PC-3 (cell line): ENCODE measurements at regions not wholly inside any gene's neighbourhood (a gene's known extent, or its start where the extent isn't known, plus 50 kb on each side); places are given as distances from the start of the nearest gene placed in this dataset.

Experiments
- ATAC-seq: fragments of 200-7000 bp; cut with Tn5 transposase; 2 replicates; pipeline ENCODE4 v1.9.1; 2020; ENCODE audit warnings: mild to moderate bottlenecking, moderate library complexity
- BruUV-seq: library from RNA; stranded (reverse); fragments of 400-500 nt; replicated peaks from 2 replicates; lab custom pipeline; 2021; lab: Mats Ljungman, UMichigan
- CTCF ChIA-PET: fragments of 300-600 bp; sonication (Branson Sonifier 250); formaldehyde crosslinking; loops from one replicate; lab custom pipeline; 2022; ENCODE audit warnings: antibody characterized with exemption; lab: Charles Lee
- POLR2A ChIA-PET: fragments of 300-600 bp; sonication (Branson Sonifier 250); formaldehyde crosslinking; loops from one replicate; lab custom pipeline; 2022; ENCODE audit warnings: antibody characterized with exemption; ENCODE audit not compliant: unreplicated experiment; lab: Charles Lee
- DNase-seq: peaks from one replicate; pipeline ENCODE4 v3.0.0-alpha.2; 2015
- H2AFZ ChIP-seq: fragments of 300-600 bp; sonication (generic); 2 replicates; pipeline ENCODE4 v1.6.0; 2016; ENCODE audit warnings: antibody characterized with exemption, low read length
- H3F3A ChIP-seq: fragments of 300-600 bp; sonication (generic); one replicate; pipeline ENCODE4 v1.6.0; 2017; ENCODE audit warnings: antibody characterized with exemption, low read length, control low read depth, mild to moderate bottlenecking; ENCODE audit not compliant: unreplicated experiment
- H3K27ac ChIP-seq: fragments of 300-600 bp; sonication (generic); 2 replicates; pipeline ENCODE4 v1.5.1; 2016; ENCODE audit warnings: mild to moderate bottlenecking, low read length
- H3K27me3 ChIP-seq: fragments of 300-600 bp; sonication (generic); 2 replicates; pipeline ENCODE4 v1.6.1; 2016; ENCODE audit warnings: low read length, mixed read lengths
- H3K36me3 ChIP-seq: fragments of 300-600 bp; sonication (generic); 2 replicates; pipeline ENCODE4 v1.6.1; 2016; ENCODE audit warnings: low read depth, mixed run types, low read length, mixed read lengths
- H3K4me1 ChIP-seq: fragments of 300-600 bp; sonication (generic); 2 replicates; pipeline ENCODE4 v1.5.1; 2016; ENCODE audit warnings: low read length; ENCODE audit not compliant: insufficient read depth
- H3K4me2 ChIP-seq: fragments of 300-600 bp; sonication (generic); 2 replicates; pipeline ENCODE4 v1.6.0; 2016; ENCODE audit warnings: low read length
- H3K4me3 ChIP-seq: fragments of 300-600 bp; sonication (generic); 2 replicates; pipeline ENCODE4 v1.5.1; 2016; ENCODE audit warnings: mild to moderate bottlenecking, low read length, mixed read lengths
- H3K79me2 ChIP-seq: fragments of 300-600 bp; sonication (generic); 2 replicates; pipeline ENCODE4 v1.6.1; 2017; ENCODE audit warnings: low read length, mixed read lengths
- H3K9ac ChIP-seq: fragments of 300-600 bp; sonication (generic); 2 replicates; pipeline ENCODE4 v1.6.0; 2016; ENCODE audit warnings: mild to moderate bottlenecking, low read length
- H3K9me2 ChIP-seq: fragments of 300-600 bp; sonication (generic); replicated peaks from 2 replicates; pipeline ENCODE4 v1.6.1; 2016; ENCODE audit warnings: mixed run types, low read length, mixed read lengths
- H3K9me3 ChIP-seq: fragments of 300-600 bp; sonication (generic); 2 replicates; pipeline ENCODE4 v1.6.1; 2016; ENCODE audit warnings: low read length, mixed read lengths
- H4K20me1 ChIP-seq: fragments of 300-600 bp; sonication (generic); 2 replicates; pipeline ENCODE4 v1.6.1; 2016; ENCODE audit warnings: low read length, mixed read lengths
- EZH2 ChIP-seq: fragments of 300-600 bp; sonication (generic); IDR thresholded peaks from one replicate; pipeline ENCODE4 v1.6.1; 2017; ENCODE audit warnings: antibody characterized with exemption, mild to moderate bottlenecking, low read length; ENCODE audit not compliant: unreplicated experiment
- EZH2phosphoT487 ChIP-seq: fragments of 300-600 bp; sonication (generic); IDR thresholded peaks from 2 replicates; pipeline ENCODE4 v1.6.1; 2018; ENCODE audit warnings: mild to moderate bottlenecking, antibody characterized with exemption, low read length, borderline replicate concordance
- intact Hi-C: fragments of 100-400 bp; cut with micrococcal nuclease; formaldehyde crosslinking; loops from 2 replicates; pipeline ENCODE4 v1.9.0; 2023
- TF ChIP-seq, protein P1 (sequence below): fragments of 300-600 bp; sonication (generic); conservative IDR thresholded peaks from 2 replicates; pipeline ENCODE4 v1.5.1; 2017; ENCODE audit warnings: antibody characterized with exemption, low read depth, mild to moderate bottlenecking, low read length

DNA sequence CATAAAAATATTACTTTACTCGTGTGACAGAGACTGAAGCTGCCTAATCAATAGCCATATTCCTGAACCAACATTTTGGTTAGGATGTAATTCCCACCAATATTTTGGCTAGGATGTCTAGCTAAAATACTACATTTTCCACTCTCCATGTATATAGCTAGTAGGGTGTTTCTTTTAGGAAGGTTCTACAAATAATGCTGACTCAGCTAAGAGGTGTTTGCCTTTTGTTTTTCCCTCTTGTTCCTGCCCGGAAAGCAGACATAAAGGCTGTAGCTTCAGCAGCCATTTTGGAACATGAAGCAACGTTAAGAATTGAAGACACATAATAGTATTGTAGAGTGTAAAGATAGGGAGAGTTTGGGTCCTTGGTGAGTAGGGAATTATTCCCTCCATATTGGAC is 187.3 kb upstream of the PDZRN3 start:
- Histone ChIP-seq H3K36me3 (no peaks in the 10 kb centered on the region), H3K9me2 (no peaks in the 10 kb centered on the region), H3K9me3 (peaks cover 19% of the 10 kb centered on the region; the same call in 1 of the 2 replicates), H3K9ac (no peak overlapping the region), H4K20me1 (no peaks in the 10 kb centered on the region), H3K27ac (no peak overlapping the region), H2AFZ (no peak overlapping the region), H3K4me3 (no peak overlapping the region), H3K27me3 (no peaks in the 10 kb centered on the region), H3F3A (no peaks in the 10 kb centered on the region), H3K79me2 (no peaks in the 10 kb centered on the region), H3K4me2 (no peak overlapping the region), H3K4me1 (no peaks in the 10 kb centered on the region)
- DNase-seq (no peak), ATAC-seq (no peak)
- ChIA-PET POLR2A (no interaction called here), CTCF (no interaction called here)
- no TSS peak for BruUV-seq
- intact Hi-C loops: no loop called here
- TF ChIP-seq EZH2 (no peak), EZH2phosphoT487 (no peak)
- TF ChIP-seq, protein P1, sequence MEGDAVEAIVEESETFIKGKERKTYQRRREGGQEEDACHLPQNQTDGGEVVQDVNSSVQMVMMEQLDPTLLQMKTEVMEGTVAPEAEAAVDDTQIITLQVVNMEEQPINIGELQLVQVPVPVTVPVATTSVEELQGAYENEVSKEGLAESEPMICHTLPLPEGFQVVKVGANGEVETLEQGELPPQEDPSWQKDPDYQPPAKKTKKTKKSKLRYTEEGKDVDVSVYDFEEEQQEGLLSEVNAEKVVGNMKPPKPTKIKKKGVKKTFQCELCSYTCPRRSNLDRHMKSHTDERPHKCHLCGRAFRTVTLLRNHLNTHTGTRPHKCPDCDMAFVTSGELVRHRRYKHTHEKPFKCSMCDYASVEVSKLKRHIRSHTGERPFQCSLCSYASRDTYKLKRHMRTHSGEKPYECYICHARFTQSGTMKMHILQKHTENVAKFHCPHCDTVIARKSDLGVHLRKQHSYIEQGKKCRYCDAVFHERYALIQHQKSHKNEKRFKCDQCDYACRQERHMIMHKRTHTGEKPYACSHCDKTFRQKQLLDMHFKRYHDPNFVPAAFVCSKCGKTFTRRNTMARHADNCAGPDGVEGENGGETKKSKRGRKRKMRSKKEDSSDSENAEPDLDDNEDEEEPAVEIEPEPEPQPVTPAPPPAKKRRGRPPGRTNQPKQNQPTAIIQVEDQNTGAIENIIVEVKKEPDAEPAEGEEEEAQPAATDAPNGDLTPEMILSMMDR: no peak

GRCh38 chr3:73808862-73809509 is 184.2 kb upstream of the PDZRN3 start:
- intact Hi-C loops: no loop called here
- DNase-seq (no peak), ATAC-seq (no peak)
- no TSS peak for BruUV-seq
- no peak overlapping the region for H3K4me2 ChIP-seq
- no peaks in the 10 kb centered on the region for H3K36me3 ChIP-seq
- TF ChIP-seq, protein P1: no peak
- TF ChIP-seq EZH2 (no peak), EZH2phosphoT487 (no peak)
- no peak overlapping the region for H2AFZ ChIP-seq
- CTCF ChIA-PET: no interaction called here
- H3K79me2 ChIP-seq: no peaks in the 10 kb centered on the region
- no peak overlapping the region for H3K27ac ChIP-seq
- POLR2A ChIA-PET: no interaction called here
- no peak overlapping the region for H3K9ac ChIP-seq
- H3K4me1 ChIP-seq: no peaks in the 10 kb centered on the region
- H3K27me3 ChIP-seq: no peaks in the 10 kb centered on the region
- no peaks in the 10 kb centered on the region for H3K9me2 ChIP-seq
- peaks cover 19% of the 10 kb centered on the region; the same call in 1 of the 2 replicates for H3K9me3 ChIP-seq
- no peaks in the 10 kb centered on the region for H4K20me1 ChIP-seq
- H3F3A ChIP-seq: no peaks in the 10 kb centered on the region
- H3K4me3 ChIP-seq: no peak overlapping the region

DNA sequence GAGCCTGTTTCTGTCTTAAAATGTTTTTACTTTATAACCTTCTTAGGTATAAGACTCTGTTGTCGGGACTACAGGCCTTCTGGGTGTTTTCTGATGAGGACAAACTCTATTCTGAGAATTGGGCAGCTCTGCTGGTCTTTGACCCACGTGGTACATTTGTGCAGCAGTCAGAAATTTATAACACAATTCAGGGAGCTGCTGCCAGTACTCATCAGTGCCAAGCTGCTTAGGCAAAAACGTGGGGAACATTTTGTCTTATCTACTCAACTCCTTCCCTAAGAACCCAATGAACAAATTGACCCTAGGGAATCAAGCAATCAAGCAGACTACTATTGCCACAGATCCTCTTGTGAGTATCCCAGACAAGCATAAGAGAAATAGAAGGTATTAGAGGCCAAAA is 180.7 kb upstream of the PDZRN3 start:
- BruUV-seq: no TSS peak
- H3K36me3 ChIP-seq: no peaks in the 10 kb centered on the region
- no peak overlapping the region for H2AFZ ChIP-seq
- no peak overlapping the region for H3K9ac ChIP-seq
- H3K9me2 ChIP-seq: no peaks in the 10 kb centered on the region
- no peaks in the 10 kb centered on the region for H3K27me3 ChIP-seq
- no peak overlapping the region for H3K4me3 ChIP-seq
- intact Hi-C loops: no loop called here
- CTCF ChIA-PET: no interaction called here
- H3K4me1 ChIP-seq: no peaks in the 10 kb centered on the region
- TF ChIP-seq, protein P1: no peak
- TF ChIP-seq EZH2phosphoT487 (no peak), EZH2 (no peak)
- H3K79me2 ChIP-seq: no peaks in the 10 kb centered on the region
- no peaks in the 10 kb centered on the region for H4K20me1 ChIP-seq
- H3K4me2 ChIP-seq: no peak overlapping the region
- 0 out of 2 replicates have a peak, but pooled peaks cover 6% of the 10 kb centered on the region for H3K9me3 ChIP-seq
- DNase-seq (no peak), ATAC-seq (no peak)
- POLR2A ChIA-PET: no interaction called here
- no peaks in the 10 kb centered on the region for H3F3A ChIP-seq
- no peak overlapping the region for H3K27ac ChIP-seq
